Type B pancreatic cell (in vitro differentiated cells): ENCODE measurements at regions not wholly inside any gene's neighbourhood (a gene's known extent, or its start where the extent isn't known, plus 50 kb on each side); places are given as distances from the start of the nearest gene placed in this dataset.
"Not testable (repeated sequence)": the region's sequence is repeated elsewhere in the genome, so short reads cannot be mapped to it uniquely, and the experiment has no call there.

Experiments used
- DNase-seq: peaks from one replicate; pipeline ENCODE4 v3.0.0; 2021; ENCODE audit warnings: mixed read lengths; ENCODE audit not compliant: unreplicated experiment; ENCODE audit errors: extremely low spot score
- H3K27ac Mint-ChIP-seq: 2 replicates; pipeline ENCODE4 v1.8.0; 2021; ENCODE audit warnings: mild to moderate bottlenecking, mixed read lengths
- H3K27me3 Mint-ChIP-seq: 2 replicates; pipeline ENCODE4 v1.8.0; 2021; ENCODE audit warnings: mixed read lengths
- H3K36me3 Mint-ChIP-seq: 2 replicates; pipeline ENCODE4 v1.8.0; 2021; ENCODE audit warnings: mixed read lengths
- H3K4me1 Mint-ChIP-seq: one replicate; pipeline ENCODE4 v1.8.0; 2021; ENCODE audit warnings: mixed read lengths; ENCODE audit not compliant: unreplicated experiment
- H3K4me3 Mint-ChIP-seq: 2 replicates; pipeline ENCODE4 v1.8.0; 2021; ENCODE audit warnings: mild to moderate bottlenecking, mixed read lengths
- H3K9me3 Mint-ChIP-seq: 2 replicates; pipeline ENCODE4 v1.8.0; 2021; ENCODE audit warnings: mixed read lengths
- TF ChIP-seq, protein P1 (sequence below): fragments of 200-600 bp; sonication (generic); conservative IDR thresholded peaks from 2 replicates; pipeline ENCODE4 v1.5.0; 2021; ENCODE audit warnings: antibody characterized with exemption, mild to moderate bottlenecking

GRCh38 chr2:72078773-72079172 is 68.9 kb downstream of the CYP26B1 start:
- H3K4me3 Mint-ChIP-seq: no peak overlapping the region
- TF ChIP-seq, protein P1, sequence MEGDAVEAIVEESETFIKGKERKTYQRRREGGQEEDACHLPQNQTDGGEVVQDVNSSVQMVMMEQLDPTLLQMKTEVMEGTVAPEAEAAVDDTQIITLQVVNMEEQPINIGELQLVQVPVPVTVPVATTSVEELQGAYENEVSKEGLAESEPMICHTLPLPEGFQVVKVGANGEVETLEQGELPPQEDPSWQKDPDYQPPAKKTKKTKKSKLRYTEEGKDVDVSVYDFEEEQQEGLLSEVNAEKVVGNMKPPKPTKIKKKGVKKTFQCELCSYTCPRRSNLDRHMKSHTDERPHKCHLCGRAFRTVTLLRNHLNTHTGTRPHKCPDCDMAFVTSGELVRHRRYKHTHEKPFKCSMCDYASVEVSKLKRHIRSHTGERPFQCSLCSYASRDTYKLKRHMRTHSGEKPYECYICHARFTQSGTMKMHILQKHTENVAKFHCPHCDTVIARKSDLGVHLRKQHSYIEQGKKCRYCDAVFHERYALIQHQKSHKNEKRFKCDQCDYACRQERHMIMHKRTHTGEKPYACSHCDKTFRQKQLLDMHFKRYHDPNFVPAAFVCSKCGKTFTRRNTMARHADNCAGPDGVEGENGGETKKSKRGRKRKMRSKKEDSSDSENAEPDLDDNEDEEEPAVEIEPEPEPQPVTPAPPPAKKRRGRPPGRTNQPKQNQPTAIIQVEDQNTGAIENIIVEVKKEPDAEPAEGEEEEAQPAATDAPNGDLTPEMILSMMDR: no peak
- no peaks in the 10 kb centered on the region for H3K27me3 Mint-ChIP-seq
- H3K36me3 Mint-ChIP-seq: no peaks in the 10 kb centered on the region
- H3K9me3 Mint-ChIP-seq: peaks cover 11% of the 10 kb centered on the region
- H3K27ac Mint-ChIP-seq: no peak overlapping the region
- H3K4me1 Mint-ChIP-seq: peaks cover 5% of the 10 kb centered on the region
- no peak for DNase-seq

DNA sequence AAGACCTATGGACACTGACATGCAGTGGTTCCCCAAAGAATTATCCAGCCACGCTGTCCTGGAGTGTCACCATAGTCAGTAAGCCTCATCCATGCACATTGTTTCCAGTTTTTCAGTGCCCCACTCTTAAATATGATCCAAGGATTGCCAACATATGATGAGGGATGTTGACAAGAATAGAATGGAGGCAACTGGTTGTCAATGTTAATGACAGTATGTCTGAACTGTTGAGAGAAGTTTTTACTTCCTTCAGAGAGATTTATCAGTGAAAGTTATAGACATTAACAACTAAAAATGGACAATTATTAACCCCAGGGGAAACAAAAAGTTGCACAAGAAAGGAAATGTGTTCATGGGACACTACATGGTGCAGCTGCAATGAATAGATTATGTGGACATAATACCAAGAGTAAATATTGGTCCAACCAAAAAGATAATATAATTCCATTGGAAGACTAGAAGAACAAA is 69.9 kb downstream of the CYP26B1 start:
- Mint-ChIP-seq H3K4me1 (peaks cover 5% of the 10 kb centered on the region), H3K4me3 (no peak overlapping the region), H3K9me3 (peaks cover 11% of the 10 kb centered on the region), H3K27me3 (no peaks in the 10 kb centered on the region), H3K36me3 (no peaks in the 10 kb centered on the region), H3K27ac (no peak overlapping the region)
- TF ChIP-seq, protein P1: no peak
- DNase-seq: no peak

- not testable (repeated sequence) for H3K36me3 Mint-ChIP-seq
Measured at GRCh38 chr2:72073373-72073772, 74.3 kb downstream of the CYP26B1 start.

GRCh38 chr2:72064197-72064596 is 83.5 kb downstream of the CYP26B1 start:
- not testable (repeated sequence) for H3K27me3 Mint-ChIP-seq, H3K4me3 Mint-ChIP-seq, DNase-seq, H3K36me3 Mint-ChIP-seq, H3K4me1 Mint-ChIP-seq, H3K27ac Mint-ChIP-seq, H3K9me3 Mint-ChIP-seq

More at GRCh38 chr2:72073373-72073772, 74.3 kb downstream of the CYP26B1 start:
- H3K4me1 Mint-ChIP-seq, H3K4me3 Mint-ChIP-seq, H3K27me3 Mint-ChIP-seq, H3K27ac Mint-ChIP-seq, DNase-seq: not testable (repeated sequence)
- H3K9me3 Mint-ChIP-seq: peaks cover 11% of the 10 kb centered on the region

DNA sequence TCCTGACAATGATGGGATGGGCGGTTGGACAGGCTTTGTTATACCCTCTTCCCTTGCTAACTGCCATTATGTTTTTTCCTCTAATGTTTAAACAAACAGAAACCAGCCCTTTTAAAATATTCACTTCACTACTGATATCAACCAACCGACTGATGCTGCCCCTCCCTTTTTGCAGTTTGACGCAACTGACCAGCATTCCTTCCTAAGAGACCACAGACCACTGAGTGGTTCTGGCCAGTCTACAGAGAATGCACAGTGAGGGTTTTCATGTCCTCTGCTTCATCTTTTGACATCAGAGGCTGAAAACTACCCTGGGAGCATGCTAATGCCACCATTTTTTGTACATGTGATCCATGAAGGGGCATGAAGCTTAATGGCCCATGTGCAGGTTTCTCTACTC is 85.3 kb downstream of the CYP26B1 start:
- Mint-ChIP-seq H3K27me3 (peaks cover 5% of the 10 kb centered on the region), H3K4me1 (no peaks in the 10 kb centered on the region), H3K36me3 (no peaks in the 10 kb centered on the region), H3K4me3 (no peak overlapping the region), H3K27ac (no peak overlapping the region), H3K9me3 (no peaks in the 10 kb centered on the region)
- no peak for DNase-seq
- TF ChIP-seq, protein P1: no peak

- TF ChIP-seq, protein P1: no peak
- Mint-ChIP-seq H3K27me3 (peaks cover 10% of the 10 kb centered on the region), H3K4me1 (no peaks in the 10 kb centered on the region), H3K4me3 (no peak overlapping the region), H3K9me3 (no peaks in the 10 kb centered on the region), H3K27ac (no peak overlapping the region), H3K36me3 (no peaks in the 10 kb centered on the region)
- no peak for DNase-seq
Measured at GRCh38 chr2:72057308-72057707, 90.4 kb downstream of the CYP26B1 start.

GRCh38 chr2:72051971-72052505 is 95.6 kb downstream of the CYP26B1 start:
- no peak overlapping the region for H3K27ac Mint-ChIP-seq
- TF ChIP-seq, protein P1: no peak
- H3K27me3 Mint-ChIP-seq: peaks cover 4% of the 10 kb centered on the region
- no peaks in the 10 kb centered on the region for H3K9me3 Mint-ChIP-seq
- H3K36me3 Mint-ChIP-seq: no peaks in the 10 kb centered on the region
- no peak overlapping the region for H3K4me3 Mint-ChIP-seq
- DNase-seq: no peak
- H3K4me1 Mint-ChIP-seq: no peaks in the 10 kb centered on the region
